ENCODE measurements at regions not wholly inside any gene's neighbourhood (a gene's known extent, or its start where the extent isn't known, plus 50 kb on each side); places are given as distances from the start of the nearest gene placed in this dataset.

DNA sequence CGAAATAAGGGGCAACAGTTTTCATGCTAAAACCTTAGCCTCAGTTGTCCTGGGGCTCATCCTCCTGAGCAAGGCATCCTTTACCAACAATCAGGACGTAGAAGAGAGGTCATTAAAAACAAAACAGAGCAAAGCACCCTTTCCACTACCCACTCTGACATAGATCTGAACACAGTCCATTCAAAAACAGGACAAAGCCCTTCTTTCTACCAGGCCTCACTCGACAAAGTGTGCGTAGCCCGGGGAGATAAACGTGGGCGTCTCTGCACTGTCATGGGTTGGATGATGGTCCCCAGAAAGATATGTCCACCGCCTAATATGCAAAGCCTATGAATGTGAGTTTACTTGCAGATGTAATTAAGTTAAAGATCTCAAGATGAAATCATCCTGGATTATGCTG lies 60.6 kb upstream of the TAS2R1 start:
- no peak for DNase-seq (ENCODE audit: low spot score)
- in situ Hi-C loops (cut with MboI; ENCODE audit: low sequenced_read_pairs, unreplicated experiment) = no loop called here
- TF ChIP-seq, protein P1, sequence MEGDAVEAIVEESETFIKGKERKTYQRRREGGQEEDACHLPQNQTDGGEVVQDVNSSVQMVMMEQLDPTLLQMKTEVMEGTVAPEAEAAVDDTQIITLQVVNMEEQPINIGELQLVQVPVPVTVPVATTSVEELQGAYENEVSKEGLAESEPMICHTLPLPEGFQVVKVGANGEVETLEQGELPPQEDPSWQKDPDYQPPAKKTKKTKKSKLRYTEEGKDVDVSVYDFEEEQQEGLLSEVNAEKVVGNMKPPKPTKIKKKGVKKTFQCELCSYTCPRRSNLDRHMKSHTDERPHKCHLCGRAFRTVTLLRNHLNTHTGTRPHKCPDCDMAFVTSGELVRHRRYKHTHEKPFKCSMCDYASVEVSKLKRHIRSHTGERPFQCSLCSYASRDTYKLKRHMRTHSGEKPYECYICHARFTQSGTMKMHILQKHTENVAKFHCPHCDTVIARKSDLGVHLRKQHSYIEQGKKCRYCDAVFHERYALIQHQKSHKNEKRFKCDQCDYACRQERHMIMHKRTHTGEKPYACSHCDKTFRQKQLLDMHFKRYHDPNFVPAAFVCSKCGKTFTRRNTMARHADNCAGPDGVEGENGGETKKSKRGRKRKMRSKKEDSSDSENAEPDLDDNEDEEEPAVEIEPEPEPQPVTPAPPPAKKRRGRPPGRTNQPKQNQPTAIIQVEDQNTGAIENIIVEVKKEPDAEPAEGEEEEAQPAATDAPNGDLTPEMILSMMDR (IDR thresholded peaks at IDR 0.05; ENCODE audit: borderline replicate concordance, control extremely low read depth, extremely low read depth, insufficient read depth, missing control alignments) = no peak

DNA sequence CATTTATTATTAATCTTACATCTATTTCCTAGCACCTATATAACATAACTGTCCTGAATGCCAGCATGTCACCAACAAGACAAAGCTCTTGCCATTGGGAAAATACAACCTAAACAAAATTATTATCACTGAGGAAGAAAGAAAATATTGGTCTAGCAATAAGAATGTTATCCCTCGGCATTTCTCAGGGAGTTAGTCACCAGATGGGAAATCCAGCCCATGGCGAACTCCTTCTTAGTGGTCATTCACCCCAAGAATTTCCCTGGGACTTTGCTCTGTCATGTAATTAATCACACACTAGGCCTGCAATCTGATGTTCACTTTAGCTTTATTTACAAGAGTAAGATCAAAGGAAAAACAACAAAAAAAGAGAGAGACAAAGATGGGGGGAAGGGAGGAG lies 56.1 kb upstream of the TAS2R1 start:
- DNase-seq (ENCODE audit: low spot score) = no peak
- TF ChIP-seq, protein P1 (IDR thresholded peaks at IDR 0.05; ENCODE audit: borderline replicate concordance, control extremely low read depth, extremely low read depth, insufficient read depth, missing control alignments) = no peak
- in situ Hi-C loops (cut with MboI; ENCODE audit: low sequenced_read_pairs, unreplicated experiment) = no loop called here

GRCh38 chr5:9681706-9682105 lies 51.6 kb upstream of the TAS2R1 start:
- no peak for DNase-seq (ENCODE audit: low spot score)
- TF ChIP-seq, protein P1 (IDR thresholded peaks at IDR 0.05; ENCODE audit: borderline replicate concordance, control extremely low read depth, extremely low read depth, insufficient read depth, missing control alignments) = no peak
- in situ Hi-C loops (cut with MboI; ENCODE audit: low sequenced_read_pairs, unreplicated experiment) = no loop called here
